Frontal cortex (tissue), 4 donors: ENCODE measurements at regions not wholly inside any gene's neighbourhood (a gene's known extent, or its start where the extent isn't known, plus 50 kb on each side); places are given as distances from the start of the nearest gene placed in this dataset. TPM values are rescaled to one million over a fixed set of nuclear protein-coding genes. Genes with fewer than 3 reads are reported as not detected.

Experiments
- DNase-seq, 2 donors: peaks; one replicate each; pipeline ENCODE4 v3.0.0; 2012; ENCODE audit warnings: low spot score in 2 of 2
- FAIRE-seq: peaks from 2 replicates; lab custom pipeline; 2012; peaks lifted over from hg19 to GRCh38; lab: Jason Lieb, UNC
- small RNA-seq: library from RNA; depleted of rRNA; stranded (forward); fragments of <200 nt; gene quantifications from one replicate; pipeline ENCODE3, GENCODE V24; 2014
- donor health status: control.
- donor health status: control.
- donor health status: control.

DNA sequence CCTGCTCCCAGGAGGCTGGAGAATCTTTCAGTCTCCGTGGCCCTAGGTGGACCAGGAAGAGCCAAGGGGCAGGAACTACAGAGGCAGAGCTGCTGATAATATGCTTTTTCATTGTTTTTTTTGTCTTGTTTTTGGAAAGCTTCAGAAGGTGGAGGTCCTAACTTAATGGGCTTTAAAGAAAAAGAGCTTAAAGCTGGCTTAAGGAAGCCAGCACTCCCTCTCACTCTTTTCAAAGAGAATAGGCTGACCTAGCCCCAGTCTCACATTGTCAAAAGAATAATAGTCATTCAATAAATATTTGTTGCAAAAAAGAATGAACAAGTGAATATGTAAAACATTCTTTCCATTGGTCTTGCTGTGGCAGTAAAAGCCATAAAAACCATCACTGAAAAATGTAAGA, 61.0 kb upstream of the RRP15 start:
- DNase-seq (no peak), FAIRE-seq (no peak)

DNA sequence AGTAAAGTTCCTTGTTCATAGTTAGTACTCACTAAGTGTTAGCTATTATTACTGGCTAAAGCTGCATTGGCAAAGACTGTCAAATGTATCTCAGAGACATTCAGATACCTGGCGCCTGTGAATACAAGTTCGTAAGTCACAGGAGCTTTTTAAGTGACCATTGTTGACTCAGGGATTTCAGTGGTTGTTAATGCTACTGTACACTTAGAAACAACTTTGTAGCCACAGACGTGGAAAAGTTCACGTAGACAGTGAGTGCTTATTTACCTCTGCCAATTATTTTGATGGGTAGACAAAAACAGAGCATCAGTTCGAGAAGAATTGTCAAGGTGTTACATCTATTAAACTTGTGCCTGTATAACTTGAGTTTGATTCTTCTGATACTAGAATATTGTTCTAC, 59.1 kb upstream of the RRP15 start:
- DNase-seq (no peak), FAIRE-seq (no peak)

Small RNAs in the stretch of these regions (small RNA-seq; reads per million reads assigned to genes)
- gene RNU1-141P, result not detected
